ENCODE measurements at regions not wholly inside any gene's neighbourhood (a gene's known extent, or its start where the extent isn't known, plus 50 kb on each side); places are given as distances from the start of the nearest gene placed in this dataset.

DNA sequence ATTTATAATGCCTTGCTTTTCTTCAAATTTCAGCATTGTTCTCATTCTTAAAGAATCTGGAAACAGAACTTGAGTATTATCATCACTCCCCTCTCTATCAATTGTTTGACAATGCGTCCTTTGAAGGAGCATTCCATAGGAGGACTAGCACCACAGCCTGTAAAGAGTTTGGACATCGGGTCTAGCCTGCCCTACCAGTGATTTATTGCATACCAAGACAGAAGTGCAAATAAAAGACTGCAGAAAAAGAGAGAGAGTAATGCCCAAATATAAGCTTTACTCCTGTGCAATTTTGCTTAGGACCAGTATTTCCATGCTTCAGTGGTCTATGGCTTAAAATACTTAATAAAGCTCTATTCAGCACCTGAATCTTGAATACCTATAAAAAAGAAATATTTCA lies 55.4 kb upstream of the MAP2 start:
- Histone ChIP-seq H3K27me3 (replicated peaks; ENCODE audit: control insufficient read depth, insufficient read depth, low read length) (no peaks in the 10 kb centered on the region), H3K4me3 (ENCODE audit: low read depth, low read length) (no peak overlapping the region), H3K36me3 (ENCODE audit: control insufficient read depth, insufficient read depth, low read length) (no peaks in the 10 kb centered on the region), H3K4me1 (peaks cover 24% of the 10 kb centered on the region), H3K9me3 (0 out of 2 replicates have a peak, but pooled peaks cover 2% of the 10 kb centered on the region)
- TF ChIP-seq, protein P1, sequence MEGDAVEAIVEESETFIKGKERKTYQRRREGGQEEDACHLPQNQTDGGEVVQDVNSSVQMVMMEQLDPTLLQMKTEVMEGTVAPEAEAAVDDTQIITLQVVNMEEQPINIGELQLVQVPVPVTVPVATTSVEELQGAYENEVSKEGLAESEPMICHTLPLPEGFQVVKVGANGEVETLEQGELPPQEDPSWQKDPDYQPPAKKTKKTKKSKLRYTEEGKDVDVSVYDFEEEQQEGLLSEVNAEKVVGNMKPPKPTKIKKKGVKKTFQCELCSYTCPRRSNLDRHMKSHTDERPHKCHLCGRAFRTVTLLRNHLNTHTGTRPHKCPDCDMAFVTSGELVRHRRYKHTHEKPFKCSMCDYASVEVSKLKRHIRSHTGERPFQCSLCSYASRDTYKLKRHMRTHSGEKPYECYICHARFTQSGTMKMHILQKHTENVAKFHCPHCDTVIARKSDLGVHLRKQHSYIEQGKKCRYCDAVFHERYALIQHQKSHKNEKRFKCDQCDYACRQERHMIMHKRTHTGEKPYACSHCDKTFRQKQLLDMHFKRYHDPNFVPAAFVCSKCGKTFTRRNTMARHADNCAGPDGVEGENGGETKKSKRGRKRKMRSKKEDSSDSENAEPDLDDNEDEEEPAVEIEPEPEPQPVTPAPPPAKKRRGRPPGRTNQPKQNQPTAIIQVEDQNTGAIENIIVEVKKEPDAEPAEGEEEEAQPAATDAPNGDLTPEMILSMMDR (IDR thresholded peaks at IDR 0.05; ENCODE audit: insufficient read depth in 1 of 2, low read depth in 1 of 2, low read length in 1 of 2, severe bottlenecking in 1 of 2, unreplicated experiment in 1 of 2): no peak
- peak; percentile 50 to 65 for DNase-seq
- no peak overlapping the region for H3K4me3 Mint-ChIP-seq (ENCODE audit: unreplicated experiment)
- peaks cover 9% of the 10 kb centered on the region for H3K4me1 Mint-ChIP-seq (ENCODE audit: low read depth, unreplicated experiment)
- H3K27me3 Mint-ChIP-seq (ENCODE audit: insufficient read depth, unreplicated experiment): no peaks in the 10 kb centered on the region
- ChIA-PET POLR2A (no interaction called here), CTCF (interaction anchor here (1.4 kb wide), 1 partner anchor 56 kb away, joined by 5 read pairs; the partner anchor contains the start of gene MAP2)
- peak overlapping the region; percentile 80 for H3K27ac Mint-ChIP-seq (ENCODE audit: unreplicated experiment)
- peaks cover 30% of the 10 kb centered on the region for H3K9me3 Mint-ChIP-seq (ENCODE audit: unreplicated experiment)
- H3K36me3 Mint-ChIP-seq (ENCODE audit: insufficient read depth, unreplicated experiment): no peaks in the 10 kb centered on the region
- BruUV-seq (replicated peaks): TSS peak; percentile 47
- intact Hi-C loops (cut with micrococcal nuclease; ENCODE audit: unreplicated experiment): loop anchor here (1.0 to 2.0 kb wide), 2 partner anchors 34 to 53 kb away; no protein-coding TSS in a partner anchor

DNA sequence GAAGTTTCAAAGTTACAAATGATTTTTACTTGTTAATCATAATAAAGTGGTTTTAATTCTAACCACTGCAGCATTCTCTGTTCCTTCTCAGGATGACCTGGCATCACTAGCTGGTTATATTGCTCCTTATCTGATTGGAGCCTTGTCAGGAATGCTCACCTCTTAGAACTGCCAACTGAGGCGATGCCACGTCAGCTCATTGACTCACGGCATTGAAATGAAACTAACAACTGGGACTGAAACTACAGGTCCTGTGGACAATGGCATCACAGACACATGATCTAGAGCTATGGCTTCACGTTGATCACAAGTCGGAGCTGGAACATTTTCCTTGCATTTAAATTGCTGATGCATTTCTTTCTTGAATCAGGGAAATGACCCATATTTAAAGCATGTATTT lies 54.9 kb upstream of the MAP2 start:
- Mint-ChIP-seq H3K36me3 (ENCODE audit: insufficient read depth, unreplicated experiment) (no peaks in the 10 kb centered on the region), H3K27ac (ENCODE audit: unreplicated experiment) (peak overlapping the region; percentile 80), H3K4me3 (ENCODE audit: unreplicated experiment) (peak overlapping the region; percentile 55), H3K27me3 (ENCODE audit: insufficient read depth, unreplicated experiment) (no peaks in the 10 kb centered on the region), H3K4me1 (ENCODE audit: low read depth, unreplicated experiment) (peaks cover 9% of the 10 kb centered on the region), H3K9me3 (ENCODE audit: unreplicated experiment) (peaks cover 30% of the 10 kb centered on the region)
- Histone ChIP-seq H3K27me3 (replicated peaks; ENCODE audit: control insufficient read depth, insufficient read depth, low read length) (no peaks in the 10 kb centered on the region), H3K4me3 (ENCODE audit: low read depth, low read length) (no peak overlapping the region), H3K9me3 (0 out of 2 replicates have a peak, but pooled peaks cover 2% of the 10 kb centered on the region), H3K4me1 (peaks cover 24% of the 10 kb centered on the region), H3K36me3 (ENCODE audit: control insufficient read depth, insufficient read depth, low read length) (no peaks in the 10 kb centered on the region)
- POLR2A ChIA-PET: no interaction called here
- CTCF ChIA-PET: interaction anchor here (0.5 to 1.4 kb wide), 2 partner anchors 55 to 802 kb away, joined by 3 to 5 read pairs; partner anchors contain the start of genes KANSL1L and MAP2
- intact Hi-C loops (cut with micrococcal nuclease; ENCODE audit: unreplicated experiment): loop anchor here (1.0 to 2.0 kb wide), 2 partner anchors 34 to 52 kb away; no protein-coding TSS in a partner anchor
- no TSS peak for BruUV-seq (replicated peaks)
- TF ChIP-seq, protein P1 (IDR thresholded peaks at IDR 0.05; ENCODE audit: insufficient read depth in 1 of 2, low read depth in 1 of 2, low read length in 1 of 2, severe bottlenecking in 1 of 2, unreplicated experiment in 1 of 2): no peak
- DNase-seq: peak; percentile 73 to 85

GRCh38 chr2:209369656-209370055 lies 54.2 kb upstream of the MAP2 start:
- BruUV-seq (replicated peaks): no TSS peak
- peaks cover 24% of the 10 kb centered on the region for H3K4me1 ChIP-seq
- Mint-ChIP-seq H3K4me1 (ENCODE audit: low read depth, unreplicated experiment) (peaks cover 9% of the 10 kb centered on the region), H3K4me3 (ENCODE audit: unreplicated experiment) (peak overlapping the region; percentile 55), H3K9me3 (ENCODE audit: unreplicated experiment) (peaks cover 30% of the 10 kb centered on the region), H3K27ac (ENCODE audit: unreplicated experiment) (peak overlapping the region; percentile 80), H3K36me3 (ENCODE audit: insufficient read depth, unreplicated experiment) (no peaks in the 10 kb centered on the region), H3K27me3 (ENCODE audit: insufficient read depth, unreplicated experiment) (no peaks in the 10 kb centered on the region)
- no peaks in the 10 kb centered on the region for H3K36me3 ChIP-seq (ENCODE audit: control insufficient read depth, insufficient read depth, low read length)
- DNase-seq: no peak
- ChIA-PET POLR2A (no interaction called here), CTCF (no interaction called here)
- H3K9me3 ChIP-seq: 0 out of 2 replicates have a peak, but pooled peaks cover 2% of the 10 kb centered on the region
- intact Hi-C loops (cut with micrococcal nuclease; ENCODE audit: unreplicated experiment): loop anchor here (2.0 kb wide), 1 partner anchor 35 kb away; no protein-coding TSS in a partner anchor
- TF ChIP-seq, protein P1 (IDR thresholded peaks at IDR 0.05; ENCODE audit: insufficient read depth in 1 of 2, low read depth in 1 of 2, low read length in 1 of 2, severe bottlenecking in 1 of 2, unreplicated experiment in 1 of 2): no peak
- no peak overlapping the region for H3K4me3 ChIP-seq (ENCODE audit: low read depth, low read length)
- no peaks in the 10 kb centered on the region for H3K27me3 ChIP-seq (replicated peaks; ENCODE audit: control insufficient read depth, insufficient read depth, low read length)
